Activated T-cell treated with anti-CD3 and anti-CD28 coated beads, Interleukin-2, amount 50 U/mL, for 48 hours (primary cell): ENCODE measurements at regions not wholly inside any gene's neighbourhood (a gene's known extent, or its start where the extent isn't known, plus 50 kb on each side); places are given as distances from the start of the nearest gene placed in this dataset.
"Not testable (repeated sequence)": the region's sequence is repeated elsewhere in the genome, so short reads cannot be mapped to it uniquely, and the experiment has no call there.

Experiments used
- DNase-seq, 2 experiments: peaks; one replicate each; pipeline ENCODE4 v3.0.0-alpha.2; 2020

- DNase-seq: no peak
Observed at GRCh38 chr5:124045412-124045811, 533.4 kb downstream of the CSNK1G3 start.

- no peak for DNase-seq
Observed at GRCh38 chr5:124044613-124045012, 532.6 kb downstream of the CSNK1G3 start.

- no peak for DNase-seq
Observed at GRCh38 chr5:124043456-124043855, 531.5 kb downstream of the CSNK1G3 start.

GRCh38 chr5:124040799-124041198 is 528.8 kb downstream of the CSNK1G3 start:
- DNase-seq: no peak

- DNase-seq: no peak
Observed at GRCh38 chr5:124039410-124039809, 527.4 kb downstream of the CSNK1G3 start.

GRCh38 chr5:124036786-124037185 is 524.8 kb downstream of the CSNK1G3 start:
- no peak for DNase-seq

GRCh38 chr5:124034963-124035362 is 523.0 kb downstream of the CSNK1G3 start:
- DNase-seq: no peak

GRCh38 chr5:124034083-124034700 is 522.2 kb downstream of the CSNK1G3 start:
- no peak for DNase-seq

- DNase-seq: no peak
Observed at GRCh38 chr5:124030043-124030491, 518.1 kb downstream of the CSNK1G3 start.

GRCh38 chr5:124027441-124027840 is 515.5 kb downstream of the CSNK1G3 start:
- no peak for DNase-seq

- DNase-seq: no peak
Observed at GRCh38 chr5:124025306-124025845, 513.4 kb downstream of the CSNK1G3 start.

- no peak for DNase-seq
Observed at GRCh38 chr5:124022966-124023365, 511.0 kb downstream of the CSNK1G3 start.

GRCh38 chr5:124021776-124022175 is 509.8 kb downstream of the CSNK1G3 start:
- DNase-seq: no peak

GRCh38 chr5:124021066-124021641 is 509.2 kb downstream of the CSNK1G3 start:
- no peak for DNase-seq

GRCh38 chr5:124017321-124017720 is 505.3 kb downstream of the CSNK1G3 start:
- DNase-seq: not testable (repeated sequence)

GRCh38 chr5:124007675-124008398 is 495.9 kb downstream of the CSNK1G3 start:
- DNase-seq: no peak

GRCh38 chr5:124001036-124001615 is 489.1 kb downstream of the CSNK1G3 start:
- no peak for DNase-seq

- DNase-seq: no peak
Observed at GRCh38 chr5:124000538-124000937, 488.6 kb downstream of the CSNK1G3 start.

GRCh38 chr5:123997462-123998215 is 485.7 kb downstream of the CSNK1G3 start:
- DNase-seq: no peak

GRCh38 chr5:123997064-123997461 is 485.1 kb downstream of the CSNK1G3 start:
- DNase-seq: no peak

GRCh38 chr5:123992641-123993040 is 480.7 kb downstream of the CSNK1G3 start:
- no peak for DNase-seq

GRCh38 chr5:123987956-123988355 is 476.0 kb downstream of the CSNK1G3 start:
- no peak for DNase-seq
